Heart left ventricle (tissue), 16 donors: ENCODE measurements at regions not wholly inside any gene's neighbourhood (a gene's known extent, or its start where the extent isn't known, plus 50 kb on each side); places are given as distances from the start of the nearest gene placed in this dataset.

ENCODE experiments used
- ATAC-seq, 4 donors: fragments of 200-7000 bp; cut with Tn5 transposase; one replicate each; pipeline ENCODE4 v1.9.1; 2020 to 2022; ENCODE audit warnings: moderate library complexity in 4 of 4, mild to moderate bottlenecking in 3 of 4, moderate number of reproducible peaks in 1 of 4
- DNase-seq, 5 donors: peaks; one replicate each; pipeline ENCODE4 v3.0.0-alpha.2; 2020
- H3K27ac ChIP-seq, 12 donors: fragments of 200-600 bp; sonication (generic) in 4 of 12; one replicate each; pipeline versions ENCODE4 v1.5.0 to v1.8.0; 2016 to 2022; ENCODE audit warnings: mild to moderate bottlenecking in 2 of 12
- H3K27me3 ChIP-seq, 9 donors: fragments of 200-600 bp; sonication (generic) in 2 of 9; one replicate each; pipeline versions ENCODE4 v1.5.1 to v1.8.0; 2016 to 2022; ENCODE audit warnings: mild to moderate bottlenecking in 3 of 9
- H3K36me3 ChIP-seq, 9 donors: fragments of 200-600 bp; sonication (generic) in 2 of 9; one replicate each; pipeline versions ENCODE4 v1.5.0 to v1.8.0; 2018 to 2022; ENCODE audit warnings: mild to moderate bottlenecking in 2 of 9
- H3K4me1 ChIP-seq, 12 donors: fragments of 200-600 bp; sonication (generic) in 4 of 12; one replicate each; pipeline versions ENCODE4 v1.5.0 to v1.8.0; 2016 to 2022; ENCODE audit warnings: mild to moderate bottlenecking in 3 of 12
- H3K4me3 ChIP-seq, 12 donors: fragments of 200-600 bp; sonication (generic) in 4 of 12; one replicate each; pipeline versions ENCODE4 v1.5.0 to v1.8.0; 2017 to 2022; ENCODE audit warnings: mild to moderate bottlenecking in 9 of 12, moderate library complexity in 4 of 12
- H3K9me3 ChIP-seq, 12 donors: fragments of 200-600 bp; sonication (generic) in 4 of 12; one replicate each; pipeline versions ENCODE4 v1.5.0 to v1.8.0; 2016 to 2022; ENCODE audit warnings: mild to moderate bottlenecking in 1 of 12
- POLR2A ChIP-seq, 2 donors: fragments of 450-650 bp; IDR thresholded peaks; one replicate each; pipeline ENCODE4 v1.6.1; 2017; ENCODE audit warnings: antibody characterized with exemption in 2 of 2, mild to moderate bottlenecking in 2 of 2, moderate library complexity in 2 of 2
- WGBS, 4 donors: extraction: QIAGEN DNeasy Blood & Tissue Kit in 2 of 4; methylation state at CpG; one replicate each; pipeline versions ENCODE4 v1.1.5 to v1.1.7; 2013 to 2018; 5-methylcytosine and 5-hydroxymethylcytosine counted together
- intact Hi-C, 10 donors: fragments of 100-400 bp; cut with DNase I; formaldehyde crosslinking; loops; one replicate each; pipeline versions ENCODE4 v1.11.1 to v1.14.2; 2022
- TF ChIP-seq, protein P1 (sequence below), 12 donors: fragments of 200-600 bp; sonication (generic) in 4 of 12; IDR thresholded peaks; one replicate each; pipeline versions ENCODE4 v1.5.0 to v1.8.0; 2018 to 2022; ENCODE audit warnings: antibody characterized with exemption in 12 of 12, mild to moderate bottlenecking in 5 of 12
- donor health status: ischemic (EF 13 %, LVEDD 7.1; RV severe dilation, severe dysfunction).
- donor health status: healthy with polysubstance abuse.
- donor health status: DM: no; HTN: yes; CAD: no.
- donor health status: DM: no; HTN: no; CAD: no.
- donor health status: ischemic (EF 25% LVEDD 6.9; RV normal size, moderate dysfunction).
- donor health status: ischemic (EF 25% LVEDD 5.7; RV mildly dilated, moderate dysfunction).
- donor health status: healthy.
- donor health status: DM: yes; HTN: yes; CAD: no.
- donor health status: ischemic (EF 35%, LVEDD 5.7; RV mildly dilated, moderate dysfunction).
- donor health status: nonischemic (EF 11% LVEDD 7.7; RV severe dilation, severe dysfunction).
- donor health status: DM: yes; HTN: yes; CAD: no.
- donor health status: PGD.
- donor health status: ischemic (EF 29% LVEDD 5.4; RV normal size, mild dysfunction).
- donor health status: nonischemic (EF 23%, LVEDD 6.1; RV moderate dilation, normal function).

DNA sequence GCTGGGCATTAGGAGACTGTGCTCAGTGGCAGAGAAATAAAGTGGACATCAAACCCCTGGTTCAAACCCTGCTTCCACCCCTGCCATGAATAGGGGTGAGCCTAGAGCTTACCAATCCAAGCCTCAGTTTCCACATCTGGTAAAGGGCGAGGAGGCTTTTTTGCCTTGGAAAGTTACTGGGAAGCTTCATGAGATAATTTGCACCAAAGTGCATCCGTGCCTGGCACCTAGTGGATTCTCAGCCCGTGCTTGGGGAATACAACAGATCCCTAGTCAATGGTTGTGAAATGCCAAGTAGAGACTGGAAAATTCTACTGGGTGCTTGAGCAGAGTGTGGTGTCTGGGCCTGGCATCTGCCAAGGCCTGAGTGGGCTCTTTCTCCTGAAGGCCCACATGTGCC is 158.7 kb upstream of the ZMIZ1 start:
- H3K4me3 ChIP-seq = no peak overlapping the region
- H3K9me3 ChIP-seq = no peaks in the 10 kb centered on the region
- intact Hi-C loops = no loop called here
- H3K4me1 ChIP-seq = peaks cover 0 to 4% (median 0%) of the 10 kb centered on the region in 12 donors
- TF ChIP-seq POLR2A (IDR thresholded peaks at IDR 0.05) = no peak
- TF ChIP-seq, protein P1, sequence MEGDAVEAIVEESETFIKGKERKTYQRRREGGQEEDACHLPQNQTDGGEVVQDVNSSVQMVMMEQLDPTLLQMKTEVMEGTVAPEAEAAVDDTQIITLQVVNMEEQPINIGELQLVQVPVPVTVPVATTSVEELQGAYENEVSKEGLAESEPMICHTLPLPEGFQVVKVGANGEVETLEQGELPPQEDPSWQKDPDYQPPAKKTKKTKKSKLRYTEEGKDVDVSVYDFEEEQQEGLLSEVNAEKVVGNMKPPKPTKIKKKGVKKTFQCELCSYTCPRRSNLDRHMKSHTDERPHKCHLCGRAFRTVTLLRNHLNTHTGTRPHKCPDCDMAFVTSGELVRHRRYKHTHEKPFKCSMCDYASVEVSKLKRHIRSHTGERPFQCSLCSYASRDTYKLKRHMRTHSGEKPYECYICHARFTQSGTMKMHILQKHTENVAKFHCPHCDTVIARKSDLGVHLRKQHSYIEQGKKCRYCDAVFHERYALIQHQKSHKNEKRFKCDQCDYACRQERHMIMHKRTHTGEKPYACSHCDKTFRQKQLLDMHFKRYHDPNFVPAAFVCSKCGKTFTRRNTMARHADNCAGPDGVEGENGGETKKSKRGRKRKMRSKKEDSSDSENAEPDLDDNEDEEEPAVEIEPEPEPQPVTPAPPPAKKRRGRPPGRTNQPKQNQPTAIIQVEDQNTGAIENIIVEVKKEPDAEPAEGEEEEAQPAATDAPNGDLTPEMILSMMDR (IDR thresholded peaks at IDR 0.05) = no peak
- DNase-seq (no peak), ATAC-seq (no peak)
- H3K27ac ChIP-seq = no peak overlapping the region
- H3K27me3 ChIP-seq = no peaks in the 10 kb centered on the region
- WGBS, 4 donors = 95 to 100% (median 97%) methylated on average over 3 of the region's 3 CpGs
- no peaks in the 10 kb centered on the region for H3K36me3 ChIP-seq

DNA sequence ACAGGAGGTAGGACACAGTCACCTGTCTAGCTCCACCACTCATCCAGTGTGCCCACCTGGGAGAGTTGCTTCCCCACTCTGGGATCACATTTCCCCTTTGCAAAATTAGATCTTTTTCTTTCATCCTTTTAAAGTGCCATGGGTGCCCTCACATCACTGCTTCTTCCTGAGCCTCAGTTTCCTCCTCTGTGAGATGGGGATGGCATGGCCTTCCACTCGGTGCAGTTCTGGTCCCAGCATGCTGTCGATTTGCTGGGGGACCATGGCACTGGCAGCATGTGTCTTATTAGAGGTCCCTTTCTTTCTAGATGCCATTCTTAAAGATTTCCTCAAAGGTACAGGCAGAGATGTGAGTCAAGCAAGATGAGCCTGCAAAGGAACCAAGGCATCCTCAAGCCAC is 158.3 kb upstream of the ZMIZ1 start:
- Histone ChIP-seq H3K27ac (no peak overlapping the region), H3K9me3 (no peaks in the 10 kb centered on the region), H3K4me1 (peaks cover 0 to 4% (median 0%) of the 10 kb centered on the region in 12 donors), H3K36me3 (no peaks in the 10 kb centered on the region), H3K27me3 (no peaks in the 10 kb centered on the region), H3K4me3 (no peak overlapping the region)
- no peak for ATAC-seq
- intact Hi-C loops = no loop called here
- no peak for TF ChIP-seq POLR2A (IDR thresholded peaks at IDR 0.05)
- TF ChIP-seq, protein P1 (IDR thresholded peaks at IDR 0.05) = no peak
- 88 to 96% (median 95%) methylated on average over 2 of the region's 2 CpGs for WGBS, 4 donors
- no peak for DNase-seq

DNA sequence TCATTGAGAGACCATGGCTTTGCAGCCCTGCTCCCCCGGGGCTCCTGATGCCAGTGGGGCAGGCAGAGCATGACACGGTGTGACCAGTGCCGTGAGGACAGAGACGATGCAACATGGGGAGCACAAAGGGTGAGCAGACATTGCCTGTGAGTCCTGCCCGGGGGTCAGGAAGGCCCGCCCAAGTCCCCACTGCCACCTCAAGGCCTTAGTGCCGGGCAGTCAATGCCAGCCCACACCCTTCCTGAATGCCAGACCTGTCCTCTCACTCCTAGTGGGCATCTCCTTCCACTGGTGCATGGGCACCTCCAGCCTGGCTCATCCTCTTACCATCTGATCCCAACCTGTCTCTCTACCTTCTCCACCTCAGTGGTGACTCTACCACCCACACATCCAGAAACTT is 157.9 kb upstream of the ZMIZ1 start:
- Histone ChIP-seq H3K27me3 (no peaks in the 10 kb centered on the region), H3K4me3 (no peak overlapping the region), H3K9me3 (no peaks in the 10 kb centered on the region), H3K36me3 (no peaks in the 10 kb centered on the region), H3K4me1 (peaks cover 0 to 4% (median 0%) of the 10 kb centered on the region in 12 donors), H3K27ac (no peak overlapping the region)
- TF ChIP-seq POLR2A (IDR thresholded peaks at IDR 0.05) = no peak
- TF ChIP-seq, protein P1 (IDR thresholded peaks at IDR 0.05) = no peak
- intact Hi-C loops = no loop called here
- ATAC-seq = no peak
- 90 to 97% (median 96%) methylated on average over 2 to 7 of the region's 7 CpGs for WGBS, 4 donors
- DNase-seq = no peak

DNA sequence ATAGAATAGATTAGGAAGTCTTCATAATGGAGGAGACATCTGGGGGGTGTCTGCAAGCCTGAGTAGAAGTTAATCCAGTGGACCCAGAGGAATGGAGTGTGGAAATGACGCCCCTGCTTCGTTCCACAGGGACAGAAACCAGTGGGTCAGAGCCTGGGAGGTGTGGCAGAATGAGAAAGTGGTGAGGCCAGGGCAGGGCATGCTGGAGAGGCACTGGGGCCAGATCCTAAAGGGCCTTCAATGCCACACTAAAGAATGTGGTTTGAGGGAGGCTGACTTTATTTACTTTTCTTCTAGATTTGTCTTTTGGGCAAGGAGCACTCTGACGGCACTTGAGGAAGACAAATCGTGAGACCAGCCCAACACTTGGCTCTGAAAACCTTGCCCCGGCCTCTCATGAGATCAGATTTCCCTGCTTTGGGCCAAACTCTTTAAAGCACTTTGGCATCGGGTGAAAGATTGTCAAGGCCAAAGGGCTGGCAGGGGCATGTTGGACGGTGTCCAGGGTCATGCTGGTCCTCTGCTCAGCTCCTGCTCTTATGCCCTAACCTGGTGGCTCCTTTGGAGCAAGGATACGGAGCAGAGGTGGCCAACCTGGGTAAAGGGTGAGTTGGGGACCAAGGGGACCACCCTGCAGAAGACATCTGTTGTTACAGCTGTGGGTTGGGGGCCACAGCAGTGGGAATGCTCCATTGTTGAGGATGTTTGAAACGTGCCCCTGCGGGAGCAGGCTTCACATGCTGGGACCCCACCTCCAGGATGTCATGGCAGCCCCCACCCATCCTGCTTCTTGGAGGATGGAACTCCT is 157.0 kb upstream of the ZMIZ1 start:
- DNase-seq (no peak), ATAC-seq (no peak)
- 67 to 78% (median 71%) methylated on average over 10 of the region's 10 CpGs for WGBS, 4 donors
- H3K9me3 ChIP-seq = no peaks in the 10 kb centered on the region
- intact Hi-C loops = no loop called here
- H3K27me3 ChIP-seq = no peaks in the 10 kb centered on the region
- H3K36me3 ChIP-seq = no peaks in the 10 kb centered on the region
- peaks cover 0 to 4% (median 0%) of the 10 kb centered on the region in 12 donors for H3K4me1 ChIP-seq
- no peak overlapping the region for H3K27ac ChIP-seq
- TF ChIP-seq, protein P1 (IDR thresholded peaks at IDR 0.05) = no peak
- no peak for TF ChIP-seq POLR2A (IDR thresholded peaks at IDR 0.05)
- no peak overlapping the region for H3K4me3 ChIP-seq
